GM18519 (cell line): ENCODE measurements at regions not wholly inside any gene's neighbourhood (a gene's known extent, or its start where the extent isn't known, plus 50 kb on each side); places are given as distances from the start of the nearest gene placed in this dataset.

Experiments
- ATAC-seq: cut with Tn5 transposase; IDR thresholded peaks from one replicate; pipeline ENCODE4 v1.9.1; 2021; ENCODE audit warnings: mild to moderate bottlenecking, moderate library complexity; ENCODE audit not compliant: unreplicated experiment, low FRiP score

DNA sequence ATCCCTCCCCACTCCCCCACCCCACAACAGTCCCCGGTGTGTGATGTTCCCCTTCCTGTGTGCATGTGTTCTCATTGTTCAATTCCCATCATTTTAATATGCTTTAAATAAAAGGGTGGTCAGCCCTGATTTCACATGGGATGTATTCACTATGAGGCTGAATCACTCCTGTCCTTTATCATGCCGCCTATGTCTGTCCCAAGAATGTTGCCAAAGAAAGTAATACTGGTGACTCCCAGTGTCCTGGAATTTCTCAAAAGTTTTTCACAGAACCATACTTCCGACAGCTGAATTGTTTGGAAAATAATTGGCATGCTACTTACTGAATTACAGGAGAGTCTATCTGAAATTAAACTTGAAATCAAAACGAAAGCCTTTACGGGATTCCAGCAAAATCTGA is 217.7 kb downstream of the HAO1 start:
- no peak for ATAC-seq

DNA sequence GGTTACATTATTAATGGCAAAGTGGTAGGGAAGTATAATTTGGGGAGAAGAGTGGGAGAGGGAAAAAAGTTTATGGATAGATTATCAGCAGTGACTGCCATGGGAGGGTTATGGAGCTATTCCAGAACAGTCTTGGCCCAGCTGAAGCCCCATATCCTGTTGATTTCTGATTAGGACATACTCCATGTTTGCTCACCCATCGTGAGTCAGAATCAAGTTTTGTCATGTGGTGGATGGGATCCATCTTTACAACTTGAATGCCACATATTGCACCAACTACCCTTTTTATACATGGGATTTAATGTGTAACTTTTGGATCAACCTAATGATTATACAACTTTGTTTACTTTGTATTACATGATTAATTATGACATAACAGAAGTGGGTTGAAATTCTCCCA is 217.0 kb downstream of the HAO1 start:
- ATAC-seq, result no peak

DNA sequence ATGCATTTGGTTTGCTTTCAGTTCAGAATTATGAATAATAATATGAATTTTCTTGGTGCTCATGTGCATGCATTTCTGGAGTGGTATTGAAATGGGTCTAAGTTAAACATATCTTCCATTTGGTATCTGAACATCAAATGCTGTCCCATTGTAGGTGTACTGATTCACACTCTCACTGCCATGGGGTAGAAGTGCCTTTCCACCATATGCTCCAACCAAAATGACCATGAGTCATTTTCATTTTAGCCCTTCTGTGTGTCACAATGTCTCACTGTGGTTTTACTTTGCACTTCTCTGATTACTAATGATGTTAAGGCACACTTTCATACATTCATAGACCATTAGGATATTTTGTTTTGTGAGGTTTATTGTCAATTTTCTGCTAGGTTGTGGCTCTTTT is 211.9 kb downstream of the HAO1 start:
- ATAC-seq, result no peak

DNA sequence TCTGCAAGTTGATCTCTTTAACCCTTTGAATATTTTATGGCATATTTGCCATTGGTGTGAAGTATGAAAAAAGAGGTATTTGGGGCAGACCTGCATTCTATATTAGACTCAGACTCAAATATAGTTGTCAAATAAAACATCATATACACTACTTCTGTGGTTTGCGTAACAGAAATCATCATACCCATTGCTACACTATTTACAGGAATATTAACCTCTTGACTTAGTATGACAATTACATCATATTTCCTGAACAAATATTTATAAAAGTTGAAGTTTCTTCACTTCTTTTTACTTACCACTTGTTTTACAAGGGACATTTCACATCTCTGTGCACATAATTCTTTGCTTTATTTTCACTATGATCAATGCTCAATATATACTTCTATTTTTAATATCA is 206.0 kb downstream of the HAO1 start:
- no peak for ATAC-seq

DNA sequence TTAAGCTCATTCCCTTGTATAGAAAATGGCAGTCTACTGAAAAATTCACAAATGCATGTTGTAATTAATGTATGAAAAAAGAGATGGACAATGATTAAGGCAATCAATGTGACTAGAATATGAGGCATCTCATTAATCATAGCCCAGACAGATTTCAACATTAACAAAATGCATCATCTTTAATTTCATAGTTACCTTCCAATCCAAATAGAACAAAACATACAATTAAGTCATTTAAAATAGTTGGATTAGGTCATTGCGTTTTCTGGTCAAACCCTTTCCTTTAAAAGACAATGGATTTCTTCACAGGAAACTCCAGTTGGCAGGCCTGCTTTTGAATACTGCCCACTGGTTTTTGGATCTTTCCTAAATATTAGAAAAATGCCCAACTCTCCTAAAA is 203.9 kb downstream of the HAO1 start:
- ATAC-seq, result no peak

DNA sequence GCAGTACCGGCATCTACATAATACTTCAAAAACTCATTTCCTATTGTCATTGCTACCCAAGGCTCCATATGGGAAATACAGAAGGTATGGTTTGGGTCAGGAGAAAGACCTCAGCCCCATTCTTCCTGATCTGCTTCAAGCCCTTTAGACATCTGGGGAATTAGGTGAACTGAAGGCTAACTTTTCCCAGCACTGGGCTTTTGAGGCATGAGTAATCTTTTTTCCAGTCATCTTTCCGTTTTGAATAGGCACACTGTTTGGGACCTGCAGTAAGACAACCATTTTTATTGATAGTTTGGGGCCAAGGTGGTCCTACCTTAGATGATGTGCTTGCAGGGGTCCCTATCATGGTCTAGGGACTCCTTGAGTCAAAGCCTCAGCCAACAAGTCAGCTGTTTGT is 198.4 kb downstream of the HAO1 start:
- no peak for ATAC-seq

- ATAC-seq, result no peak
Measured at GRCh38 chr20:7742479-7742878, 197.8 kb downstream of the HAO1 start.

GRCh38 chr20:7744411-7744810 is 195.8 kb downstream of the HAO1 start:
- ATAC-seq, result no peak

GRCh38 chr20:7748624-7749023 is 191.6 kb downstream of the HAO1 start:
- ATAC-seq, result no peak

- ATAC-seq, result no peak
Measured at GRCh38 chr20:7754102-7754501, 186.2 kb downstream of the HAO1 start.

DNA sequence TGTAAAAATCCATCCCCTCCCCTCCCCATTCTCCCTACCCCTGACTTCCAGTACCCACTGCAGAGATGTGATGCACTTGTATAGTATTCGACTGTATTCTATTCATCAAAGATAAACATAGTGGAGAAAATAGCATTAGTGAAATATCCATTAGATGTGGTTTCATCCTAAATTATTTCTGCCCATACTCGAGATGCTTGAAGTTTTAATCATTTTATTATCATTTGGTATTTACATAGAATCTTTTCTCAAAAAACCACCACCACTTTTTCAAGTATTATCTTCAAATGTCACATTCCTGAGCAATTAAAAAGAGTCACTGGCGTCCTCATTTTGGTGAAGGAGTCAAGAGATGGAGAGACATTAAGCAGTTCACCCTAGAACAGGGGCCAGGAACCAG is 181.9 kb downstream of the HAO1 start:
- ATAC-seq, result no peak

DNA sequence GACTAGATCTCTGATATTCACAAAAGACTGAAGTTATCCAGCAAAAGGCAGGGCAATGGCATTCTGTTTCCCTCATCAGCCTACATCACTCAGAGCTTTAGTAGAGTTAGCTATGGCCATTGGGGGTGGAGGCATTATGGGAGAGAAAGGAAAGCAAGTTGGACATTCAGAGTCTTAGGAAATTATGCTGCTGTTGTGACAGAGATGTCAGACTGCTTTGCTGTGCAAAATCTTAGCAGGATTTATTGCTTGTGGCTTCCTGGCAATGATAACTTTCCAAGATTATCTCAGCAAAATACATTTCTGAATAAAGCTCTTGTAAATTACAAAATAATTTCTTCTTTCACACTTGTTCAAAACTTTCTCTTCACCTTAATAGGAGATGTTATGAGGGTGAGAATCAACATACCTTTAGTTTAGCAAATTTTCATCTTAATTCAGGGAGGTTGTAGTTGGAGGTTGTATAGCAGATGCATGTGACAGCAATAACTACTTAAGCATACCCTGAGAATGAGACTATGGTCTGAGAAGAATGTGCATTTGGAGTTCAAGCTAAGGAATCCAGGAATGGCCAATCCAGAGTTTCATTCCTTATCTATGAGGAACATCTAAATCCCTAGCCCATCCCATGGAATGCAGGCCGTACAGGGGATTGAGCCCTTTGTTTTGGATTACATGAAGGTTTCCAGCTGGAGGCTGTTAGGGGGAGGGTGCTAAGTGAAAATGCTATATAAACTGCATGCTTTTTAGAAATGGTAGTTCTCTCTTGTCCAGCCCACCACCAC is 179.8 kb downstream of the HAO1 start:
- ATAC-seq, result no peak

GRCh38 chr20:7765221-7765620 is 175.0 kb downstream of the HAO1 start:
- peak; percentile 76 for ATAC-seq

- no peak for ATAC-seq
Measured at GRCh38 chr20:7770046-7770445, 170.2 kb downstream of the HAO1 start.

DNA sequence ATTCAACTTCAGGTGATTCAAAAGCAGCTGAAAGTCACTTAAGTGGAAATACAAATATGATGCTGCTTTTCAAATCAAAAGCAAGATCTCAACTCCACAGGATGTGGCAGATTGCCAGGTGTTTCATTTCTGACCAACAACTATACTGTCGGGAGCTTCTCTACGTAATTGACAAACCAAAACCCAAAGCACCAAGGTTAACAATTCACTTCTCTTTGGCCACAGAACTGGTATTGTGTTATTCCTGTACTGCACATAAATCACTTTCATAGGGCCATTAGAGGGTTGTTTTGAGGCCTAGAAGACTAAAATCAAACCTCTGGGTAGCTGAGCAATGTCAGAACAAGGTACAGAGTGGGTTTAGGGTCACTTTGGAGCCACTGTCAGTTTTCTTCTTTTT is 169.7 kb downstream of the HAO1 start:
- ATAC-seq, result peak; percentile 91

GRCh38 chr20:7772371-7772770 is 167.9 kb downstream of the HAO1 start:
- ATAC-seq, result no peak

DNA sequence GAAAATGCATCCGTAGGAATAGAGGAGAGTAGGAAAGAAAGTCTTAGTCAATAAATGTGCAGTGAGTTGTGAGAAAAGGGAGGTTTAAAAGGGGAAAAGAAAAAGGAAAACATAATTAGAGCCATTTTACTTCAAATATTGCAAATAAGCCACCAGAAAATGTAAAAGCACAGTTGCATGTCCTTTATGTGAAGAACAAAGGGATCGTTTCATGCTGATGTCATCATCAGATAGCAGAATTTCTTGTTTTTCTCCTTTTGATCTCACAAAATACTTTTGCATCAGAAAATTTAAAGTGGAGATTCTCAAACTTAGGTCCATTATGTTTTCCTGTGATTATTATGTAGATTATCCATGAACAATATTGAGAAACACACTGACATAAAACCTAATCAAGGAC is 166.7 kb downstream of the HAO1 start:
- no peak for ATAC-seq

DNA sequence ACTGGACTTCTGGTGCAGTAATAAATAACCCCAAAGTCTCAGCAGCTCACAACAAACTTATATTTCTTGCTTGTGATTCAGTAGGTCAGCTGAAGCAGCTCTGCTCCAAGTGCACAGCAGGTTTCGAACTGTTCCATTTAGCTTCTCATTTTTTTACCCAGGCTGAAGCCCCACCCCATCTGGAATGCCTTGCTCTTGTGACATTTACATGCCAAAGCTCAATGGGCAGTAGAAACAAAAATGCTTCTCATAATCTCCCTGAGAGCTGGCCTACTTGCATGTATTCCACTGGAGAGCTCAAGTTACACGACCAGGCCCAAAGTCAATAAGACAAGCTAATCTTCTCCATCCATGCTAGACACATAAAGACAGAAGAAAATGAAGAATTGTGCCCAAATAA is 165.2 kb downstream of the HAO1 start:
- no peak for ATAC-seq

DNA sequence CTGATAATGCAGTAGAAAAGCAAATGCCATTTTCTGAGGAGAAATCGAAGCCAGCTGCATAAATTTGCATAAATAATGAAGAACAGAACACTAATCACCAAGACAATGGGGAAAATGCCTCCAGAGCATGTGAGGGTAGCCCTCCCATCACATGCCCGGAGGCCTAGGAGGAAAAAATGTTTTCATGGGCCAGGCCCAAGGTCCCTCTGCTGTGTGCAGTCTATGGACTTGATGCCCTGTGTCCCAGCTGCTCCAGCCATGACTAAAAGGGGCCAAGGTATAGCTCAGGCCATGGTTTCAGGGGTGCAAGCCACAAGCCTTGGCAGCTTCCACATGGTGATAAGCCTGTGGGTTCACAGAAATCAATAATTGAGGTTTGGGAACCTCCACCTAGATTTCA is 164.1 kb downstream of the HAO1 start:
- no peak for ATAC-seq

- no peak for ATAC-seq
Measured at GRCh38 chr20:7790189-7790588, 150.1 kb downstream of the HAO1 start.

DNA sequence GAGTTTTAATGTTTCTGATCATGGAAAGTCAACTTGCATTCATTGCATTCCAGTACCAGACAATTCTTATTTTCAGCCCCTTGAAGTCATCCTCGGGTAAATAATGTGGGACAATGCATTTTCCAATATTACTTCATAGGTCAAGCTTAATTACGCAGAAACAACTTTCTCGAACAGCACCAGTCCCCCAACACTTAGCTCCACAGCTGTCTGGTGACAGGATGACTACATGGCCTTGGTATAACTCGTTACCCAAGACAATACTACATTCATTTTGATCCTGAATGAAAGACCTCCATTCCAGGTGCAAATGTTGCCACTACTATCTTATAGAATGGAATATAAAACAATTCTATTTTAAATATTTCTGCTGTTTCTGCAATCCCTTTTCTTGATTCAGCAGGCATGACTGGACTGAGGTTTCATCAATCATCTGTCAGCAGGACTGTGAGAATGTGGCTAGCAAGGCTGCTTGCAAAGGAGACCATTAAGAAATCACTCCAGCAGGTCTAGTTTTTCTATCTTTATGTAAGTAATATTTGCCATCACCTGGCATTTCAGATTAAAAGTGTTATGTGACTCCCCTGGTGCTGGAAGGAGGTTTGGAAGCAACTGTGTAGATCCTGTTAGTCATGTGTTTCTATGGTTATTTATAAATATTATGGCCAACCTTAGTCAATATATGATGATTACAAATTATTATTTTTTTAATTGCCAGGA is 147.9 kb downstream of the HAO1 start:
- no peak for ATAC-seq

DNA sequence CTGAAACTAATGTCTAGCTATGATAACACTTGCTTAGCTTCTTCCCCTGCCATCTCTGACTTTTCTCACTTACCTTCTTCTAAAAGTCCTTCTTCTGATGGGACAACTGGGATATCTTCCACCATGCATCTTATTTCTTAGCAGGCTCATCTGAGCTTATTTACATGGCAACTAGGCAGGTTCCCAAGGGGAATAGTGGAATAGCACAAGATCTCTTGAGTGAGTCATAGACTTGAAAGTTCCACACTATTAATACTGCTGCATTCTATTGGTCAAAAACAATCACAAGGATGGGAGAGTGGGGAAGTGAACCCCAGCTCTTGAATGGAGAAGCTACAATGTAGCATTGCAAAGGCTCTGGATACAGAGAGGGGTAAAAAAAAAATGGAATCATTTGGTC is 142.1 kb downstream of the HAO1 start:
- no peak for ATAC-seq
